NB4 (cell line): ENCODE measurements at regions not wholly inside any gene's neighbourhood (a gene's known extent, or its start where the extent isn't known, plus 50 kb on each side); places are given as distances from the start of the nearest gene placed in this dataset.

Experiments
- CTCF ChIP-seq: IDR thresholded peaks from one replicate; pipeline ENCODE4 v1.5.1; 2012; ENCODE audit warnings: low read depth, low read length
- MAX ChIP-seq: IDR thresholded peaks from 2 replicates; pipeline ENCODE4 v1.6.1; 2011; ENCODE audit warnings: low read depth, low read length
- POLR2A ChIP-seq: IDR thresholded peaks from 2 replicates; pipeline ENCODE4 v1.6.1; 2011; ENCODE audit warnings: mild to moderate bottlenecking; ENCODE audit not compliant: insufficient read length; ENCODE audit errors: extremely low read depth

DNA sequence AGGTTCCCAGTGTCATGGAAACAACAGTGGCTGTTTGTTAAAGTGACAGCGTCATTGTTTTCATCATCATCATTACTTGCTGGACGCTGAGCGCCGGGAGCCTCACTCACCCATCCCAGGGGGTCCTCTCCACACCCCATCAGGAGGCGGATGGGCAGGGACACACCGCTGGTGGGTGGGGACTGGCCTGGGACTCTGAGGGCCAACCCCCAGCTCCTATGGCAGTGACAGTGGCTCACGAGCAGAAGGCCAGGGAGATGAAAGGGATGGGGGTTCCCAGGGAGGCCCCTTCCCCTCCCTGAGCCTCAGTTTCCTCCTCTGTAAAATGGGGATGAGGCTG lies 76.6 kb upstream of the PRR5 start:
- TF ChIP-seq CTCF: no peak
- TF ChIP-seq POLR2A: no peak
- no peak for TF ChIP-seq MAX
